HG03097 (cell line): ENCODE measurements at regions not wholly inside any gene's neighbourhood (a gene's known extent, or its start where the extent isn't known, plus 50 kb on each side); places are given as distances from the start of the nearest gene placed in this dataset.

ENCODE experiments used
- ATAC-seq: cut with Tn5 transposase; IDR thresholded peaks from one replicate; pipeline ENCODE4 v1.9.1; 2021; ENCODE audit not compliant: unreplicated experiment, low FRiP score

- ATAC-seq = no peak
These were observed 237.4 kb downstream of the RRAGC start for GRCh38 chr1:38622197-38622596.

GRCh38 chr1:38616846-38617245 lies 242.7 kb downstream of the RRAGC start:
- ATAC-seq = no peak

- no peak for ATAC-seq
These were observed 243.9 kb downstream of the RRAGC start for GRCh38 chr1:38615680-38616079.

- ATAC-seq = no peak
These were observed 244.7 kb downstream of the RRAGC start for GRCh38 chr1:38614861-38615260.

GRCh38 chr1:38613996-38614395 lies 245.6 kb downstream of the RRAGC start:
- ATAC-seq = no peak

- ATAC-seq = no peak
These were observed 246.6 kb downstream of the RRAGC start for GRCh38 chr1:38612951-38613350.

GRCh38 chr1:38611664-38612211 lies 247.8 kb downstream of the RRAGC start:
- no peak for ATAC-seq

- ATAC-seq = no peak
These were observed 250.2 kb downstream of the RRAGC start for GRCh38 chr1:38609166-38610025.

GRCh38 chr1:38608202-38608864 lies 251.2 kb downstream of the RRAGC start:
- no peak for ATAC-seq

- no peak for ATAC-seq
These were observed 252.0 kb downstream of the RRAGC start for GRCh38 chr1:38607526-38607925.

- no peak for ATAC-seq
These were observed 254.5 kb downstream of the RRAGC start for GRCh38 chr1:38605063-38605462.

GRCh38 chr1:38603907-38604306 lies 255.7 kb downstream of the RRAGC start:
- ATAC-seq = no peak

GRCh38 chr1:38600905-38601304 lies 258.7 kb downstream of the RRAGC start:
- ATAC-seq = no peak

GRCh38 chr1:38600286-38600685 lies 259.3 kb downstream of the RRAGC start:
- no peak for ATAC-seq

- ATAC-seq = no peak
These were observed 261.5 kb downstream of the RRAGC start for GRCh38 chr1:38598118-38598517.

GRCh38 chr1:38589036-38589435 lies 270.5 kb downstream of the RRAGC start:
- no peak for ATAC-seq

- no peak for ATAC-seq
These were observed 271.8 kb downstream of the RRAGC start for GRCh38 chr1:38587766-38588165.

- ATAC-seq = no peak
These were observed 272.5 kb downstream of the RRAGC start for GRCh38 chr1:38586993-38587646.

GRCh38 chr1:38585971-38586370 lies 273.6 kb downstream of the RRAGC start:
- ATAC-seq = no peak

GRCh38 chr1:38585460-38585859 lies 274.1 kb downstream of the RRAGC start:
- no peak for ATAC-seq
